Breast epithelium (tissue), 4 donors: ENCODE measurements at regions not wholly inside any gene's neighbourhood (a gene's known extent, or its start where the extent isn't known, plus 50 kb on each side); places are given as distances from the start of the nearest gene placed in this dataset.

Source experiments
- DNase-seq, 2 donors: peaks; one replicate each; pipeline ENCODE4 v3.0.0-alpha.2; 2019; ENCODE audit warnings: low spot score in 2 of 2
- H3K27ac ChIP-seq, 2 donors: fragments of 200-600 bp; sonication (generic) in 1 of 2; one replicate each; pipeline ENCODE4 v1.5.1; 2016 to 2019; ENCODE audit warnings: mild to moderate bottlenecking in 1 of 2
- H3K27me3 ChIP-seq, 2 donors: fragments of 200-600 bp; sonication (generic) in 1 of 2; one replicate each; pipeline versions ENCODE4 v1.5.1 to v1.6.0; 2017 to 2019; ENCODE audit warnings: control low read depth in 1 of 2, mild to moderate bottlenecking in 1 of 2
- H3K36me3 ChIP-seq: fragments of 200-600 bp; one replicate; pipeline ENCODE4 v1.5.1; 2019
- H3K4me1 ChIP-seq, 2 donors: fragments of 200-600 bp; sonication (generic); one replicate each; pipeline ENCODE4 v1.5.1; 2016 to 2019; ENCODE audit warnings: control low read depth in 1 of 2
- H3K4me3 ChIP-seq, 3 donors: fragments of 200-600 bp; sonication (generic); 1 replicate in 2 of 3; 2 replicates in 1 of 3; pipeline ENCODE4 v1.5.1; 2016 to 2019; ENCODE audit warnings: mild to moderate bottlenecking in 3 of 3, moderate library complexity in 2 of 3
- H3K9me3 ChIP-seq, 2 donors: fragments of 200-600 bp; sonication (generic) in 1 of 2; one replicate each; pipeline ENCODE4 v1.5.1; 2016 to 2019; ENCODE audit warnings: control low read depth in 1 of 2
- CTCF ChIP-seq, 3 donors: fragments of 450-650 bp; IDR thresholded peaks; one replicate each; pipeline ENCODE4 v1.5.1; 2016 to 2017; ENCODE audit warnings: antibody characterized with exemption in 3 of 3, mild to moderate bottlenecking in 3 of 3, moderate library complexity in 3 of 3
- POLR2A ChIP-seq: fragments of 450-650 bp; IDR thresholded peaks from one replicate; pipeline ENCODE4 v1.6.1; 2016; ENCODE audit warnings: antibody characterized with exemption, mild to moderate bottlenecking, moderate library complexity
- POLR2AphosphoS5 ChIP-seq, 3 donors: sonication (generic); formaldehyde crosslinking; IDR thresholded peaks; one replicate each; pipeline ENCODE4 v1.6.1; 2017; ENCODE audit warnings: antibody characterized with exemption in 3 of 3
- intact Hi-C: fragments of 100-400 bp; cut with DNase I; formaldehyde crosslinking; loops from one replicate; pipeline ENCODE4 v1.15.1; 2023; ENCODE audit warnings: low total_unique reads

GRCh38 chr3:38940394-38940793 is 111.3 kb downstream of the SCN11A start:
- Histone ChIP-seq H3K36me3 (peaks cover 3% of the 10 kb centered on the region), H3K4me1 (no peaks in the 10 kb centered on the region), H3K9me3 (peaks cover 0 to 3% of the 10 kb centered on the region in 2 donors), H3K27ac (no peak overlapping the region), H3K4me3 (no peak overlapping the region), H3K27me3 (no peaks in the 10 kb centered on the region)
- no peak for TF ChIP-seq POLR2A
- TF ChIP-seq POLR2AphosphoS5 (IDR thresholded peaks at IDR 0.05): no peak
- intact Hi-C loops: no loop called here
- no peak for DNase-seq

- no peaks in the 10 kb centered on the region for H3K4me1 ChIP-seq
- H3K27me3 ChIP-seq: no peaks in the 10 kb centered on the region
- H3K27ac ChIP-seq: no peak overlapping the region
- H3K4me3 ChIP-seq: no peak overlapping the region
- TF ChIP-seq POLR2A: no peak
- no peak for TF ChIP-seq CTCF (IDR thresholded peaks at IDR 0.05)
- TF ChIP-seq POLR2AphosphoS5 (IDR thresholded peaks at IDR 0.05): no peak
- H3K9me3 ChIP-seq: no peaks in the 10 kb centered on the region
- DNase-seq: no peak
- intact Hi-C loops: no loop called here
- no peaks in the 10 kb centered on the region for H3K36me3 ChIP-seq
Measured at GRCh38 chr3:38925351-38925750, 109.3 kb upstream of the SCN10A start.

GRCh38 chr3:38916706-38917105 is 100.7 kb upstream of the SCN10A start:
- H3K4me3 ChIP-seq: no peak overlapping the region
- TF ChIP-seq POLR2A (no peak), POLR2AphosphoS5 (IDR thresholded peaks at IDR 0.05) (no peak), CTCF (IDR thresholded peaks at IDR 0.05) (no peak)
- no peak overlapping the region for H3K27ac ChIP-seq
- no peak for DNase-seq
- H3K27me3 ChIP-seq: no peaks in the 10 kb centered on the region
- H3K36me3 ChIP-seq: no peaks in the 10 kb centered on the region
- intact Hi-C loops: no loop called here
- no peaks in the 10 kb centered on the region for H3K4me1 ChIP-seq
- H3K9me3 ChIP-seq: peaks cover 0 to 10% of the 10 kb centered on the region in 2 donors

DNA sequence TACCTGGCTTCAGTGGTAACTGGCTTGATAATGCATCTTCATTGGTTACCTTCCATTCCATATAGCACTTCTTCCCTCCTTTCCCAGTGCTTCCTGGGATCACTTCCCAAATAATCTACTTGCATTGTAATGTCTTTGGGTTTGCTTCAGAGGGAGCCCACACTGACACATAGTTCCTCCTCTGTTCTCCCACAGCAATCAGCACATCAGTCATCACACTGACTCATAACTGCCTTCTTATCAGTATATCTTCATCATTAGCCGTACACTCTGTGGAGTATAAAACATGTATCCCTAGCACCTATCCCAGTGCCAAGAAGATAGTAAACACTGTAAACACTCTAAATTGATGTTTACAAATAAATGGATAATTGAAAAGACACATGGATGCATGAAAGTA is 91.4 kb upstream of the SCN10A start:
- Histone ChIP-seq H3K27me3 (no peaks in the 10 kb centered on the region), H3K4me1 (no peaks in the 10 kb centered on the region), H3K36me3 (no peaks in the 10 kb centered on the region), H3K4me3 (no peak overlapping the region), H3K9me3 (no peaks in the 10 kb centered on the region), H3K27ac (no peak overlapping the region)
- no peak for DNase-seq
- TF ChIP-seq CTCF (IDR thresholded peaks at IDR 0.05): no peak
- no peak for TF ChIP-seq POLR2AphosphoS5 (IDR thresholded peaks at IDR 0.05)
- TF ChIP-seq POLR2A: no peak
- intact Hi-C loops: no loop called here

- no peak for TF ChIP-seq CTCF (IDR thresholded peaks at IDR 0.05)
- TF ChIP-seq POLR2A: no peak
- no peak for TF ChIP-seq POLR2AphosphoS5 (IDR thresholded peaks at IDR 0.05)
- no peak for DNase-seq
- H3K27ac ChIP-seq: no peak overlapping the region
- H3K4me3 ChIP-seq: no peak overlapping the region
- peaks cover 6 to 14% of the 10 kb centered on the region in 2 donors for H3K9me3 ChIP-seq
- no peaks in the 10 kb centered on the region for H3K36me3 ChIP-seq
- intact Hi-C loops: no loop called here
- no peaks in the 10 kb centered on the region for H3K4me1 ChIP-seq
- no peaks in the 10 kb centered on the region for H3K27me3 ChIP-seq
Measured at GRCh38 chr3:38890426-38890825, 74.4 kb upstream of the SCN10A start.

DNA sequence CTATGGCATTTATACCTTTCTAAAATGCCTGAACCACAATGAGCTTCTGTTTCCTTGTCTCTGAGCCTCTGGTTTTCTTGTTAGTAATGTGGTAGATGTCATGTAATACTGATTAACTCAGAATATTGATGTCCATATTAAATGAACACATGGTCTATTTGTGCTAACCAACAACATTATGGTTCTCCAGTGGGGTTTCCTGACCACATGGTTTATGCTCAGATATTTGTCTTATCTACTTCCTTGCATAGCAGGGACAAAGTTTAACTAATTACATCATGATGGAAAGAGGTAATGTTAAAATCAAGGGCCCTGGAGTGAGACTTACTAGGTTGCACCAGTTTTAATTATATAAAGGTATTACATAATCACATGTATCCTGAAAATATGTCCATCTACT is 62.6 kb upstream of the SCN10A start:
- intact Hi-C loops: no loop called here
- Histone ChIP-seq H3K27me3 (no peaks in the 10 kb centered on the region), H3K9me3 (no peaks in the 10 kb centered on the region), H3K4me1 (no peaks in the 10 kb centered on the region), H3K36me3 (no peaks in the 10 kb centered on the region), H3K27ac (no peak overlapping the region), H3K4me3 (no peak overlapping the region)
- TF ChIP-seq CTCF (IDR thresholded peaks at IDR 0.05): no peak
- no peak for TF ChIP-seq POLR2A
- TF ChIP-seq POLR2AphosphoS5 (IDR thresholded peaks at IDR 0.05): no peak
- DNase-seq: no peak
